GM19351 (cell line): ENCODE measurements at regions not wholly inside any gene's neighbourhood (a gene's known extent, or its start where the extent isn't known, plus 50 kb on each side); places are given as distances from the start of the nearest gene placed in this dataset.

ENCODE experiments used
- ATAC-seq: cut with Tn5 transposase; IDR thresholded peaks from one replicate; pipeline ENCODE4 v1.9.1; 2021; ENCODE audit warnings: mild to moderate bottlenecking, moderate library complexity; ENCODE audit not compliant: unreplicated experiment

- ATAC-seq: no peak
Measured at GRCh38 chr2:4673025-4673489, 969.7 kb downstream of the DCDC2C start.

- no peak for ATAC-seq
Measured at GRCh38 chr2:4674007-4674406, 970.6 kb downstream of the DCDC2C start.

- no peak for ATAC-seq
Measured at GRCh38 chr2:4675295-4675694, 971.9 kb downstream of the DCDC2C start.

- ATAC-seq: no peak
Measured at GRCh38 chr2:4678927-4679326, 975.6 kb downstream of the DCDC2C start.

GRCh38 chr2:4679391-4679790 lies 976.0 kb downstream of the DCDC2C start:
- ATAC-seq: no peak

- no peak for ATAC-seq
Measured at GRCh38 chr2:4684921-4685320, 981.5 kb downstream of the DCDC2C start.

GRCh38 chr2:4690913-4691312 lies 987.5 kb downstream of the DCDC2C start:
- ATAC-seq: no peak

GRCh38 chr2:4693266-4693665 lies 989.9 kb downstream of the DCDC2C start:
- ATAC-seq: no peak

- ATAC-seq: no peak
Measured at GRCh38 chr2:4695281-4695861, 992.0 kb downstream of the DCDC2C start.

GRCh38 chr2:4715065-4715464 lies 977.1 kb upstream of the SOX11 start:
- no peak for ATAC-seq

- ATAC-seq: no peak
Measured at GRCh38 chr2:4718777-4719176, 973.4 kb upstream of the SOX11 start.

GRCh38 chr2:4725618-4726017 lies 966.6 kb upstream of the SOX11 start:
- no peak for ATAC-seq

- no peak for ATAC-seq
Measured at GRCh38 chr2:4732560-4732959, 959.6 kb upstream of the SOX11 start.

GRCh38 chr2:4745056-4745991 lies 946.9 kb upstream of the SOX11 start:
- no peak for ATAC-seq

GRCh38 chr2:4753721-4754120 lies 938.5 kb upstream of the SOX11 start:
- ATAC-seq: no peak

GRCh38 chr2:4762951-4763376 lies 929.2 kb upstream of the SOX11 start:
- ATAC-seq: no peak

GRCh38 chr2:4765787-4766530 lies 926.2 kb upstream of the SOX11 start:
- ATAC-seq: no peak

GRCh38 chr2:4775668-4776067 lies 916.5 kb upstream of the SOX11 start:
- ATAC-seq: no peak

- ATAC-seq: no peak
Measured at GRCh38 chr2:4780679-4781078, 911.5 kb upstream of the SOX11 start.

GRCh38 chr2:4782647-4783046 lies 909.5 kb upstream of the SOX11 start:
- ATAC-seq: no peak

GRCh38 chr2:4791488-4791887 lies 900.7 kb upstream of the SOX11 start:
- ATAC-seq: no peak

- ATAC-seq: no peak
Measured at GRCh38 chr2:4792126-4792525, 900.1 kb upstream of the SOX11 start.
